ENCODE measurements at regions not wholly inside any gene's neighbourhood (a gene's known extent, or its start where the extent isn't known, plus 50 kb on each side); places are given as distances from the start of the nearest gene placed in this dataset.

GRCh38 chr5:87906962-87907361 is 361.7 kb downstream of the TMEM161B start:
- Histone ChIP-seq H3K4me1 (ENCODE audit: insufficient read depth, low read length) (peaks cover 17% of the 10 kb centered on the region), H3K9ac (ENCODE audit: low read depth, low read length) (no peak overlapping the region), H3K4me3 (ENCODE audit: low read length) (no peak overlapping the region), H3K27me3 (ENCODE audit: insufficient read depth, low read length) (no peaks in the 10 kb centered on the region), H3K36me3 (ENCODE audit: insufficient read depth, low read length) (no peaks in the 10 kb centered on the region), H3K27ac (ENCODE audit: low read depth, low read length) (no peak overlapping the region), H3K9me3 (ENCODE audit: insufficient read depth, low read depth, low read length) (no peaks in the 10 kb centered on the region)

- Histone ChIP-seq H3K9me3 (ENCODE audit: insufficient read depth, low read depth, low read length) (no peaks in the 10 kb centered on the region), H3K9ac (ENCODE audit: low read depth, low read length) (no peak overlapping the region), H3K27me3 (ENCODE audit: insufficient read depth, low read length) (no peaks in the 10 kb centered on the region), H3K4me3 (ENCODE audit: low read length) (no peak overlapping the region), H3K36me3 (ENCODE audit: insufficient read depth, low read length) (no peaks in the 10 kb centered on the region), H3K27ac (ENCODE audit: low read depth, low read length) (no peak overlapping the region), H3K4me1 (ENCODE audit: insufficient read depth, low read length) (peaks cover 25% of the 10 kb centered on the region)
- WGBS = 100% methylated on average over 2 of the region's 2 CpGs
These were observed 368.2 kb downstream of the TMEM161B start for GRCh38 chr5:87900419-87900818.

GRCh38 chr5:87899721-87900131 is 368.9 kb downstream of the TMEM161B start:
- Histone ChIP-seq H3K4me3 (ENCODE audit: low read length) (no peak overlapping the region), H3K27me3 (ENCODE audit: insufficient read depth, low read length) (no peaks in the 10 kb centered on the region), H3K36me3 (ENCODE audit: insufficient read depth, low read length) (no peaks in the 10 kb centered on the region), H3K9ac (ENCODE audit: low read depth, low read length) (no peak overlapping the region), H3K27ac (ENCODE audit: low read depth, low read length) (no peak overlapping the region), H3K4me1 (ENCODE audit: insufficient read depth, low read length) (peaks cover 25% of the 10 kb centered on the region), H3K9me3 (ENCODE audit: insufficient read depth, low read depth, low read length) (no peaks in the 10 kb centered on the region)
- WGBS = 72% methylated on average over 3 of the region's 3 CpGs

- H3K4me1 ChIP-seq (ENCODE audit: insufficient read depth, low read length) = peaks cover 25% of the 10 kb centered on the region
- H3K9me3 ChIP-seq (ENCODE audit: insufficient read depth, low read depth, low read length) = no peaks in the 10 kb centered on the region
- H3K4me3 ChIP-seq (ENCODE audit: low read length) = no peak overlapping the region
- H3K27ac ChIP-seq (ENCODE audit: low read depth, low read length) = no peak overlapping the region
- H3K27me3 ChIP-seq (ENCODE audit: insufficient read depth, low read length) = no peaks in the 10 kb centered on the region
- no peaks in the 10 kb centered on the region for H3K36me3 ChIP-seq (ENCODE audit: insufficient read depth, low read length)
- 72% methylated on average over 4 of the region's 4 CpGs for WGBS
- no peak overlapping the region for H3K9ac ChIP-seq (ENCODE audit: low read depth, low read length)
These were observed 369.4 kb downstream of the TMEM161B start for GRCh38 chr5:87899208-87899661.

GRCh38 chr5:87898574-87898973 is 370.1 kb downstream of the TMEM161B start:
- 87% methylated on average over 6 of the region's 6 CpGs for WGBS
- no peaks in the 10 kb centered on the region for H3K9me3 ChIP-seq (ENCODE audit: insufficient read depth, low read depth, low read length)
- no peaks in the 10 kb centered on the region for H3K27me3 ChIP-seq (ENCODE audit: insufficient read depth, low read length)
- H3K27ac ChIP-seq (ENCODE audit: low read depth, low read length) = no peak overlapping the region
- H3K36me3 ChIP-seq (ENCODE audit: insufficient read depth, low read length) = no peaks in the 10 kb centered on the region
- no peak overlapping the region for H3K4me3 ChIP-seq (ENCODE audit: low read length)
- H3K9ac ChIP-seq (ENCODE audit: low read depth, low read length) = no peak overlapping the region
- H3K4me1 ChIP-seq (ENCODE audit: insufficient read depth, low read length) = peaks cover 25% of the 10 kb centered on the region

GRCh38 chr5:87888139-87888538 is 380.5 kb downstream of the TMEM161B start:
- 94% methylated on average over 2 of the region's 2 CpGs for WGBS
- Histone ChIP-seq H3K9me3 (ENCODE audit: insufficient read depth, low read depth, low read length) (no peaks in the 10 kb centered on the region), H3K27me3 (ENCODE audit: insufficient read depth, low read length) (no peaks in the 10 kb centered on the region), H3K9ac (ENCODE audit: low read depth, low read length) (no peak overlapping the region), H3K4me3 (ENCODE audit: low read length) (no peak overlapping the region), H3K36me3 (ENCODE audit: insufficient read depth, low read length) (no peaks in the 10 kb centered on the region), H3K27ac (ENCODE audit: low read depth, low read length) (no peak overlapping the region), H3K4me1 (ENCODE audit: insufficient read depth, low read length) (no peaks in the 10 kb centered on the region)

- Histone ChIP-seq H3K27me3 (ENCODE audit: insufficient read depth, low read length) (no peaks in the 10 kb centered on the region), H3K4me3 (ENCODE audit: low read length) (no peak overlapping the region), H3K9me3 (ENCODE audit: insufficient read depth, low read depth, low read length) (no peaks in the 10 kb centered on the region), H3K36me3 (ENCODE audit: insufficient read depth, low read length) (no peaks in the 10 kb centered on the region), H3K4me1 (ENCODE audit: insufficient read depth, low read length) (no peaks in the 10 kb centered on the region), H3K27ac (ENCODE audit: low read depth, low read length) (no peak overlapping the region), H3K9ac (ENCODE audit: low read depth, low read length) (no peak overlapping the region)
- WGBS = 100% methylated on average over 2 of the region's 2 CpGs
These were observed 381.4 kb downstream of the TMEM161B start for GRCh38 chr5:87887247-87887646.

GRCh38 chr5:87886164-87886563 is 382.5 kb downstream of the TMEM161B start:
- H3K36me3 ChIP-seq (ENCODE audit: insufficient read depth, low read length) = no peaks in the 10 kb centered on the region
- no peaks in the 10 kb centered on the region for H3K27me3 ChIP-seq (ENCODE audit: insufficient read depth, low read length)
- no peak overlapping the region for H3K9ac ChIP-seq (ENCODE audit: low read depth, low read length)
- H3K4me3 ChIP-seq (ENCODE audit: low read length) = no peak overlapping the region
- WGBS = 91% methylated on average over 1 of the region's 1 CpG
- no peaks in the 10 kb centered on the region for H3K4me1 ChIP-seq (ENCODE audit: insufficient read depth, low read length)
- no peaks in the 10 kb centered on the region for H3K9me3 ChIP-seq (ENCODE audit: insufficient read depth, low read depth, low read length)
- no peak overlapping the region for H3K27ac ChIP-seq (ENCODE audit: low read depth, low read length)

GRCh38 chr5:87885758-87886157 is 382.9 kb downstream of the TMEM161B start:
- Histone ChIP-seq H3K9me3 (ENCODE audit: insufficient read depth, low read depth, low read length) (no peaks in the 10 kb centered on the region), H3K4me3 (ENCODE audit: low read length) (no peak overlapping the region), H3K9ac (ENCODE audit: low read depth, low read length) (no peak overlapping the region), H3K27me3 (ENCODE audit: insufficient read depth, low read length) (no peaks in the 10 kb centered on the region), H3K27ac (ENCODE audit: low read depth, low read length) (no peak overlapping the region), H3K4me1 (ENCODE audit: insufficient read depth, low read length) (no peaks in the 10 kb centered on the region), H3K36me3 (ENCODE audit: insufficient read depth, low read length) (no peaks in the 10 kb centered on the region)
- 90% methylated on average over 1 of the region's 1 CpG for WGBS

- Histone ChIP-seq H3K4me3 (ENCODE audit: low read length) (no peak overlapping the region), H3K27me3 (ENCODE audit: insufficient read depth, low read length) (no peaks in the 10 kb centered on the region), H3K9me3 (ENCODE audit: insufficient read depth, low read depth, low read length) (no peaks in the 10 kb centered on the region), H3K9ac (ENCODE audit: low read depth, low read length) (no peak overlapping the region), H3K4me1 (ENCODE audit: insufficient read depth, low read length) (peaks cover 25% of the 10 kb centered on the region), H3K36me3 (ENCODE audit: insufficient read depth, low read length) (no peaks in the 10 kb centered on the region), H3K27ac (ENCODE audit: low read depth, low read length) (no peak overlapping the region)
- WGBS = no CpG with 5 or more reads among the region's 2 CpGs
These were observed 391.1 kb downstream of the TMEM161B start for GRCh38 chr5:87877495-87877894.

GRCh38 chr5:87877023-87877422 is 391.6 kb downstream of the TMEM161B start:
- Histone ChIP-seq H3K36me3 (ENCODE audit: insufficient read depth, low read length) (no peaks in the 10 kb centered on the region), H3K4me1 (ENCODE audit: insufficient read depth, low read length) (peaks cover 27% of the 10 kb centered on the region), H3K9ac (ENCODE audit: low read depth, low read length) (no peak overlapping the region), H3K9me3 (ENCODE audit: insufficient read depth, low read depth, low read length) (no peaks in the 10 kb centered on the region), H3K27me3 (ENCODE audit: insufficient read depth, low read length) (no peaks in the 10 kb centered on the region), H3K4me3 (ENCODE audit: low read length) (no peak overlapping the region), H3K27ac (ENCODE audit: low read depth, low read length) (no peak overlapping the region)
- WGBS = 87% methylated on average over 1 of the region's 1 CpG

GRCh38 chr5:87876616-87877015 is 392.0 kb downstream of the TMEM161B start:
- H3K36me3 ChIP-seq (ENCODE audit: insufficient read depth, low read length) = no peaks in the 10 kb centered on the region
- no peak overlapping the region for H3K27ac ChIP-seq (ENCODE audit: low read depth, low read length)
- no peaks in the 10 kb centered on the region for H3K27me3 ChIP-seq (ENCODE audit: insufficient read depth, low read length)
- no peak overlapping the region for H3K4me3 ChIP-seq (ENCODE audit: low read length)
- no peaks in the 10 kb centered on the region for H3K9me3 ChIP-seq (ENCODE audit: insufficient read depth, low read depth, low read length)
- H3K4me1 ChIP-seq (ENCODE audit: insufficient read depth, low read length) = peaks cover 27% of the 10 kb centered on the region
- 96% methylated on average over 2 of the region's 2 CpGs for WGBS
- H3K9ac ChIP-seq (ENCODE audit: low read depth, low read length) = no peak overlapping the region

Data from HUES64 (cell line).